DOHH2 (cell line): ENCODE measurements at regions not wholly inside any gene's neighbourhood (a gene's known extent, or its start where the extent isn't known, plus 50 kb on each side); places are given as distances from the start of the nearest gene placed in this dataset.

Experiments used
- H3F3A ChIP-seq: fragments of 200-600 bp; sonication (generic), shearing (Covaris generic); 2 replicates; pipeline ENCODE4 v1.6.0; 2016; ENCODE audit warnings: antibody characterized with exemption, mild to moderate bottlenecking; ENCODE audit not compliant: control insufficient read depth, insufficient read depth
- H3K27ac ChIP-seq: fragments of 200-600 bp; sonication (generic); 2 replicates; pipeline ENCODE4 v1.5.1; 2014; ENCODE audit warnings: low read depth, mild to moderate bottlenecking, low read length, moderate library complexity
- H3K27me3 ChIP-seq: fragments of 200-600 bp; sonication (generic); 2 replicates; pipeline ENCODE4 v1.6.1; 2014; ENCODE audit warnings: mild to moderate bottlenecking, low read length, mixed read lengths; ENCODE audit not compliant: control insufficient read depth
- H3K36me3 ChIP-seq: fragments of 200-600 bp; sonication (generic); 2 replicates; pipeline ENCODE4 v1.6.1; 2014; ENCODE audit warnings: mild to moderate bottlenecking, low read length, moderate library complexity, mixed read lengths; ENCODE audit not compliant: control insufficient read depth
- H3K4me1 ChIP-seq: fragments of 200-600 bp; sonication (generic); 2 replicates; pipeline ENCODE4 v1.6.1; 2014; ENCODE audit warnings: mild to moderate bottlenecking, low read length, mixed read lengths; ENCODE audit not compliant: control insufficient read depth
- H3K4me2 ChIP-seq: fragments of 200-600 bp; sonication (generic); 2 replicates; pipeline ENCODE4 v1.6.0; 2014; ENCODE audit warnings: mild to moderate bottlenecking, low read length, moderate library complexity
- H3K4me3 ChIP-seq: fragments of 200-600 bp; sonication (generic); 2 replicates; pipeline ENCODE4 v1.5.1; 2014; ENCODE audit warnings: mild to moderate bottlenecking, low read length, mixed read lengths
- H3K79me2 ChIP-seq: fragments of 200-600 bp; sonication (generic); 2 replicates; pipeline ENCODE4 v1.6.1; 2014; ENCODE audit warnings: mild to moderate bottlenecking, low read length, mixed read lengths; ENCODE audit not compliant: control insufficient read depth
- H3K9me2 ChIP-seq: fragments of 200-600 bp; sonication (generic); replicated peaks from 2 replicates; pipeline ENCODE4 v1.6.1; 2014; ENCODE audit warnings: mild to moderate bottlenecking, low read length, mixed read lengths; ENCODE audit not compliant: control insufficient read depth
- H3K9me3 ChIP-seq: fragments of 200-600 bp; sonication (generic); 2 replicates; pipeline ENCODE4 v1.6.1; 2014; ENCODE audit warnings: antibody characterized with exemption, low read length, mixed read lengths; ENCODE audit not compliant: control insufficient read depth, insufficient read depth
- H4K20me1 ChIP-seq: fragments of 200-600 bp; sonication (generic); 2 replicates; pipeline ENCODE4 v1.6.0; 2014; ENCODE audit warnings: low read depth, mild to moderate bottlenecking, antibody characterized with exemption, low read length, moderate library complexity; ENCODE audit not compliant: control insufficient read depth, insufficient read depth
- CTCF ChIP-seq: fragments of 200-600 bp; sonication (generic); IDR thresholded peaks from one replicate; pipeline ENCODE4 v1.5.1; 2014; ENCODE audit warnings: antibody characterized with exemption, mild to moderate bottlenecking, low read depth, low read length; ENCODE audit not compliant: poor library complexity, severe bottlenecking
- EZH2phosphoT487 ChIP-seq: fragments of 200-600 bp; sonication (generic); IDR thresholded peaks from 2 replicates; pipeline ENCODE4 v1.6.1; 2017; ENCODE audit warnings: borderline replicate concordance, mild to moderate bottlenecking, antibody characterized with exemption, low read length, moderate library complexity, mixed read lengths

GRCh38 chr9:88026118-88026479 lies 51.8 kb upstream of the CDK20 start:
- H3K4me2 ChIP-seq, result no peak overlapping the region
- H3K4me3 ChIP-seq, result no peak overlapping the region
- H3K9me3 ChIP-seq, result no peaks in the 10 kb centered on the region
- no peaks in the 10 kb centered on the region for H3F3A ChIP-seq
- H3K4me1 ChIP-seq, result no peaks in the 10 kb centered on the region
- no peaks in the 10 kb centered on the region for H3K36me3 ChIP-seq
- TF ChIP-seq CTCF (no peak), EZH2phosphoT487 (no peak)
- H3K9me2 ChIP-seq, result no peaks in the 10 kb centered on the region
- H3K27ac ChIP-seq, result no peak overlapping the region
- no peaks in the 10 kb centered on the region for H4K20me1 ChIP-seq
- no peaks in the 10 kb centered on the region for H3K79me2 ChIP-seq
- no peaks in the 10 kb centered on the region for H3K27me3 ChIP-seq

- no peak overlapping the region for H3K4me2 ChIP-seq
- no peaks in the 10 kb centered on the region for H4K20me1 ChIP-seq
- no peaks in the 10 kb centered on the region for H3K79me2 ChIP-seq
- H3K9me3 ChIP-seq, result no peaks in the 10 kb centered on the region
- no peak for TF ChIP-seq CTCF
- TF ChIP-seq EZH2phosphoT487, result no peak
- no peaks in the 10 kb centered on the region for H3K4me1 ChIP-seq
- H3K4me3 ChIP-seq, result no peak overlapping the region
- H3K36me3 ChIP-seq, result no peaks in the 10 kb centered on the region
- H3K27me3 ChIP-seq, result no peaks in the 10 kb centered on the region
- H3K27ac ChIP-seq, result no peak overlapping the region
- H3F3A ChIP-seq, result no peaks in the 10 kb centered on the region
- no peaks in the 10 kb centered on the region for H3K9me2 ChIP-seq
These were observed 51.2 kb upstream of the CDK20 start for GRCh38 chr9:88025411-88026117.

GRCh38 chr9:88024896-88025295 lies 50.6 kb upstream of the CDK20 start:
- H3K4me2 ChIP-seq, result no peak overlapping the region
- H3K9me2 ChIP-seq, result no peaks in the 10 kb centered on the region
- H3K4me1 ChIP-seq, result no peaks in the 10 kb centered on the region
- no peaks in the 10 kb centered on the region for H3K9me3 ChIP-seq
- no peaks in the 10 kb centered on the region for H3K79me2 ChIP-seq
- no peak overlapping the region for H3K4me3 ChIP-seq
- H3K27ac ChIP-seq, result no peak overlapping the region
- no peaks in the 10 kb centered on the region for H3K27me3 ChIP-seq
- no peaks in the 10 kb centered on the region for H4K20me1 ChIP-seq
- no peaks in the 10 kb centered on the region for H3F3A ChIP-seq
- no peaks in the 10 kb centered on the region for H3K36me3 ChIP-seq
- TF ChIP-seq EZH2phosphoT487, result no peak
- no peak for TF ChIP-seq CTCF
